ENCODE measurements at regions not wholly inside any gene's neighbourhood (a gene's known extent, or its start where the extent isn't known, plus 50 kb on each side); places are given as distances from the start of the nearest gene placed in this dataset.

GRCh38 chr14:66039495-66039894 is 446.7 kb upstream of the CCDC196 start:
- TF ChIP-seq CTCF (IDR thresholded peaks at IDR 0.05) (no peak), ZFX (IDR thresholded peaks at IDR 0.05; ENCODE audit: borderline replicate concordance) (no peak)

All from 22Rv1 (cell line).